AG04450 (cell line): ENCODE measurements at regions not wholly inside any gene's neighbourhood (a gene's known extent, or its start where the extent isn't known, plus 50 kb on each side); places are given as distances from the start of the nearest gene placed in this dataset.

Experiments used
- CTCF ChIA-PET: fragments of 300-600, 350-600 bp; formaldehyde crosslinking; extraction: SDS; loops from one replicate; lab custom pipeline; 2022; ENCODE audit warnings: antibody characterized with exemption, inconsistent platforms; lab: Charles Lee
- POLR2A ChIA-PET: fragments of 350-600 bp; formaldehyde crosslinking; extraction: SDS; loops from one replicate; lab custom pipeline; 2021; ENCODE audit warnings: antibody characterized with exemption, inconsistent platforms; lab: Yijun Ruan, JAX
- DNase-seq: peaks from one replicate; pipeline ENCODE4 v3.0.0-alpha.2; 2011; ENCODE audit warnings: low read depth, low spot score
- H3K27ac ChIP-seq: one replicate; pipeline ENCODE4 v1.5.1; 2012; ENCODE audit warnings: low read depth, low read length, control low read depth
- H3K27me3 ChIP-seq: one replicate; pipeline ENCODE4 v1.6.0; 2012; ENCODE audit warnings: low read length; ENCODE audit not compliant: control insufficient read depth, insufficient read depth
- H3K4me3 ChIP-seq: 2 replicates; pipeline ENCODE4 v1.5.1; 2011; ENCODE audit warnings: mild to moderate bottlenecking, low read depth, low read length, control low read depth
- H3K9me3 ChIP-seq: 2 replicates; pipeline ENCODE4 v1.5.1; 2012; ENCODE audit warnings: low read length; ENCODE audit not compliant: control insufficient read depth, insufficient read depth
- CTCF ChIP-seq: IDR thresholded peaks from 2 replicates; pipeline ENCODE4 v1.5.1; 2011; ENCODE audit warnings: low read depth, low read length, control low read depth, inconsistent platforms

DNA sequence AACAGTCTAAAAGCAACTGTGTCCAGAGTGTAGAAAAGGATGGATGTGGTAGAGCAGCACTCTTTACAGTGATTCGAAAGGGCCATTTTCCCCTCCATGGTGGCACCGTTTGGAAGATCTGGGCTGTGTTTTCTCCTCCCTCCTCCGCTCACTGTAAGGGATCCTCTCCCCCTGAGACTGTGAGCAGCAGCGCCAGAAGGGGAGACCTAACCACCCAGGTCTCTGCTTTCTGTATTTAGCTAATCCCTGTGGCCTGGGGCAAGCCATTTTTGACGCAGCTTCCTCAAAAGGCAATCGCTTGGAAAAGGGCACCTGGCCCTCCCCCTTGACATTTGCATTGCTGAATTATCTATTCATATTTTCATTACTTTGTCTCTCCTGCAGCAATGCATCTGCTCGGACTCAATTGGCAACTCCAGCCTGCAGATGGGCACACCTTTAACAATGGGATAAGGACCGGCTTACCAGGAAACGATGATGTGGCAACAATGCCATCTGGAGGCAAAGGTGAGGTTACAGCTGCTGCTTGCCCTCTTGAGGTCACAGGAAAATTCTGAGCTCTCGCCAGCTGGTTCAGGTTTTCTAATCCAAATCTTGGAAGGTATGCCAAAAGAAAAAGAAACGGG, 244.3 kb upstream of the WWC1 start:
- TF ChIP-seq CTCF = no peak
- Histone ChIP-seq H3K27ac (no peak overlapping the region), H3K27me3 (peaks cover 1% of the 10 kb centered on the region), H3K4me3 (no peak overlapping the region), H3K9me3 (no peaks in the 10 kb centered on the region)
- no peak for DNase-seq
- ChIA-PET CTCF (interaction anchor here (0.6 to 1.4 kb wide), 6 partner anchors 15 to 1505 kb away, joined by 3 to 5 read pairs (median 4); no protein-coding TSS in a partner anchor), POLR2A (interaction anchor here (0.6 kb wide), 1 partner anchor 370 kb away, joined by 3 read pairs; no protein-coding TSS in a partner anchor)

DNA sequence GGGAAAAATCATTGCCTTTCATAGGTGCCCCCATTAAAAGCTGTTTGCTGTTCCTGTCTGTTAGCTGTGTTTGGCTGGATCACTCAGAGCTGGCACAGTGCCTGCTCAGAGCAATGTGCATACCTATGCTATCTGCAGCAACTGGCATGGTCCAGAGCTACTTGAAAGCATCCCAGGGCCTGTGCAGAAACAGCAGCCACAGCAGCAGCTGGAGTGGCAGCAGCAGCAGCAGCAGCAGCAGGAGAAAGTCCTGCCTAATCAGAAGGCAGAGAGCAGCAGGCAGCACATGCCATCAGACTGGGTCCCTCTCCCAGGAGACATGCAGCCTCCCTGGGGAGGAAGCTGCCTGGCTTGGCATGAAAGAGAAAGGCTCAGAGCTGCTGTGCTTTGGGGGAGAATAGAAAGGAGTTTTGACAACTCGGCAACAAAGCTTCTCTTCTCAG, 243.8 kb upstream of the WWC1 start:
- CTCF ChIA-PET = interaction anchor here (0.6 to 1.4 kb wide), 6 partner anchors 16 to 1506 kb away, joined by 3 to 5 read pairs (median 4); no protein-coding TSS in a partner anchor
- DNase-seq = no peak

GRCh38 chr5:168048486-168048885, 243.0 kb upstream of the WWC1 start:
- TF ChIP-seq CTCF = no peak
- H3K4me3 ChIP-seq = no peak overlapping the region
- no peaks in the 10 kb centered on the region for H3K27me3 ChIP-seq
- DNase-seq = no peak
- CTCF ChIA-PET = interaction anchor here (1.4 kb wide), 1 partner anchor 466 kb away, joined by 5 read pairs; no protein-coding TSS in a partner anchor
- H3K27ac ChIP-seq = no peak overlapping the region
- no peaks in the 10 kb centered on the region for H3K9me3 ChIP-seq
- POLR2A ChIA-PET = no interaction called here

More for the DNA sequence above, 243.8 kb upstream of the WWC1 start:
- no peak overlapping the region for H3K4me3 ChIP-seq
- no peak overlapping the region for H3K27ac ChIP-seq
- H3K27me3 ChIP-seq = no peaks in the 10 kb centered on the region
- POLR2A ChIA-PET = interaction anchor here (0.6 kb wide), 1 partner anchor 371 kb away, joined by 3 read pairs; no protein-coding TSS in a partner anchor
- no peaks in the 10 kb centered on the region for H3K9me3 ChIP-seq
- no peak for TF ChIP-seq CTCF

- ChIA-PET CTCF (no interaction called here), POLR2A (no interaction called here)
- H3K9me3 ChIP-seq = no peaks in the 10 kb centered on the region
- no peak overlapping the region for H3K27ac ChIP-seq
- no peak for TF ChIP-seq CTCF
- H3K27me3 ChIP-seq = no peaks in the 10 kb centered on the region
- H3K4me3 ChIP-seq = no peak overlapping the region
- no peak for DNase-seq
Observed at GRCh38 chr5:168052686-168053085, 238.8 kb upstream of the WWC1 start.

GRCh38 chr5:168054091-168054490, 237.4 kb upstream of the WWC1 start:
- POLR2A ChIA-PET = no interaction called here

More at GRCh38 chr5:168054091-168054490, 237.4 kb upstream of the WWC1 start:
- H3K4me3 ChIP-seq = no peak overlapping the region
- H3K9me3 ChIP-seq = no peaks in the 10 kb centered on the region
- TF ChIP-seq CTCF = no peak
- no peak for DNase-seq
- CTCF ChIA-PET = interaction anchor here (1.0 kb wide), 1 partner anchor 23 kb away, joined by 3 read pairs; no protein-coding TSS in a partner anchor
- no peaks in the 10 kb centered on the region for H3K27me3 ChIP-seq
- no peak overlapping the region for H3K27ac ChIP-seq
